Stimulated activated CD4-positive, alpha-beta T cell treated with anti-CD3 and anti-CD28 coated beads, Interleukin-2, amount 100 ng/mL, for 48 hours (primary cell): ENCODE measurements at regions not wholly inside any gene's neighbourhood (a gene's known extent, or its start where the extent isn't known, plus 50 kb on each side); places are given as distances from the start of the nearest gene placed in this dataset.
A peak's percentile ranks its signal among the peaks of the same experiment; 100 is the strongest.

Experiments
- DNase-seq, 2 donors: peaks; one replicate each; pipeline ENCODE4 v3.0.0-alpha.2; 2020

DNA sequence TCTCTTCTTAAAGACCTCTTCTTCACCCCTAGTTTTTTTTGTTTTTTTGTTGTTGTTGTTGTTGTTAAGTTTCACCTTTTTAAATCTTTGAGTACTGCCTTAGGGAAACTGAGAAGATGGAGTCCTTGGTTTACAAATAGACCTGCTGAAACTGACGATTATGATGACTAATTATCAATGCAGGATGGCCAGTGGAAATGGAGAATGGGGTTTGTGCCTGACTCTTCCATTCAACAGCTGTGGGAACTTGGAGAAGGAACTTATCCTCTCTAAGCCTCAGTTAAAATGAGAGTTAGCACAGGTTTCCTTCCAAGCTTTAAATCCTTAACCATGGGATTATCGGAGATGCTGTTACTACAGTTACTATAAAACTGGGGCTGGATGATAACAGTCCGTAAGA is 66.7 kb upstream of the PNMA1 start:
- no peak for DNase-seq

DNA sequence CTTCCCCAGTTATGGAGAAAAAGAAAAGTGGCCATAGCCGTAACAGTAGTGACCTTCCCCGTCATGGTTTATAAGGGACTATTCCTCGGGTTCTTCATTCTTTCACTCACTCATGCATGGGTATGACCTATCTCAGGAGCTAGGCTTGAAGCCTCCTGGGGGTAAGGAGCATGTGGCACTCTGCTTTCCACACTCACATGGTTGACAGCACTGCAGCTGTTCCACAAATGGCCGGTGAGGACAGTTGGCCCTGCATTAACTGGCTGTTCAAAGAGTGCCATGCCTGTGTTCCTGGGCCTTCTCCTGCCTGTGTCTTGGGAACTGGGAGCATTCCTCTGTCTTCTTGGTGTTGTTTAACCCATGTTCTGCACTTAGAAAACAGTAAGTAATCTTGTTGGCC is 66.2 kb upstream of the PNMA1 start:
- DNase-seq: no peak

- DNase-seq: no peak
Observed at GRCh38 chr14:73778736-73779135, 64.6 kb upstream of the PNMA1 start.

- DNase-seq: no peak
Observed at GRCh38 chr14:73777420-73777819, 63.2 kb upstream of the PNMA1 start.

- DNase-seq: no peak
Observed at GRCh38 chr14:73776194-73776537, 62.0 kb upstream of the PNMA1 start.

- no peak for DNase-seq
Observed at GRCh38 chr14:73775339-73776193, 61.4 kb upstream of the PNMA1 start.

- DNase-seq: no peak
Observed at GRCh38 chr14:73774671-73775070, 60.5 kb upstream of the PNMA1 start.

- no peak for DNase-seq
Observed at GRCh38 chr14:73774241-73774570, 60.0 kb upstream of the PNMA1 start.

DNA sequence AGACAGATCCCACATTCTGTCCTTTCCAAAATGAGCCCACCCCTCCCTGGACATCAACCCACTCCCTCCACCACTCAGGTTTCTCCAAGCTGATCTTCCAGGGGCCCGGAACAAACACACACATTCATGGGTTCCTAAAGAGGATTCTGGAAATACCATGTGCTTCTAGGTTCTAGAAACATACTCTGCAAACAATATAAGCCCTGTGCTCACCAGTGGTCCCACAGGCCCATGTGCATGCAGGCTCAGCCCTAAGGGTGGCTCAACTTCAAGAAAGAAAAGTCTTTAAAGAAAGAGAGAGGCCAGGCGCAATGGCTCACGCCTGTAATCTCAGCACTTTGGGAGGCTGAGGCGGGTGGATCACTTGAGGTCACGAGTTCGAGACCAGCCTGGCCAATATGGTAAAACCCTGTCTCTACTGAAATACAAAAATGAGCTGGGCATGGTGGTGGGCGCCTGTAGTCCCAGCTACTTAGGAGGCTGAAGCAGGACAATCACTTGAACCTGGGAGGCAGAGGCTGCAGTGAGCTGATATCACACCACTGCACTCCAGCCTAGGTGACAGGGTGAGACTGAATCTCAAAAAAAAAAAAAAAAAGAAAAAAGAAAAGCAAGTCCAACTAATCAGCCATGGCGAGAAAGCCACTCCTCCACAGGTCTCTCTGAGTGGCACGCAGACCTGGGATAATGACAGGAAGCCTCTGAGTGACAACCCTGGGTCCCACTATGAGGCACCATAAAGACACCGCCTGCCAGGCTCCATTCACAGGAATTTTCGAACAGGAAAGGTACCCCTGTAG is 59.5 kb upstream of the PNMA1 start:
- no peak for DNase-seq

DNA sequence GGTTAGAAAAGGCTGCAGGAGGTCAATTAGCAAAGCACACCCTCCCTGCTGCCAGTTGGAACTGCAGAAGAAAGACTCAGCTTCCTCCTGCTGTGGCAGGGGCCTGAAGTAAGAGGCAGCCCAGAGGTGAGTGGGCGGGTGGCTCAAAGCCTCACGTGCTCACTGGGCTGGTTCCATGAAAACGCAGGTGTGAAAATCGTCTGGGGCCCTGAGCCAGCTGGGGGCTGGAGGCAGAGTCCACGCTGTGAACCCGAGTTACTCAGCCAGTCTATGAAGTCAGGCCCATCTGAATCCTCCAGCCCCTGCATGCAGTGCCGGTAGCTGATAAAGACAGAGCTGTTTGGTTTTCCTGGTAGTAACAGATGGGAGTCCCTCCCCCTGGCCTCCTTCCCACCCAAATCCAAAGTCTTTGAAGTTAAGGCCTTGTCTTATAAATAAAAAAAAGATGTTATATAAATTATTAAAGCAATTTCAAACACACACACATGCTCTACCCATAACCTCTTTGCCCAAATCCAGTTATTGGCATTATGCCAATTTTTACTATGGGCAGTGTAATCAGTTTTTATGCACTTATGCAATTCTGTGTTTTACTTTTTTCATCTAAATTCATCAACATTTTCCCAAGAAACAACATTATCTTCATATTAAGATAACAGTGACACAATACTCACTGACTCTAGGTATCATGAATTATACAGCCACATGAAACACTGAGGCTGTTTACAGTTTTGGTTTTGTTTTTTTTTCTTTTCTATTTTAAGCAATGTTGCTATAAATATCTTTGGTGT is 57.9 kb upstream of the PNMA1 start:
- DNase-seq: peak in 1 of 2 donors; percentile 67

- no peak for DNase-seq
Observed at GRCh38 chr14:73770977-73771847, 57.0 kb upstream of the PNMA1 start.

DNA sequence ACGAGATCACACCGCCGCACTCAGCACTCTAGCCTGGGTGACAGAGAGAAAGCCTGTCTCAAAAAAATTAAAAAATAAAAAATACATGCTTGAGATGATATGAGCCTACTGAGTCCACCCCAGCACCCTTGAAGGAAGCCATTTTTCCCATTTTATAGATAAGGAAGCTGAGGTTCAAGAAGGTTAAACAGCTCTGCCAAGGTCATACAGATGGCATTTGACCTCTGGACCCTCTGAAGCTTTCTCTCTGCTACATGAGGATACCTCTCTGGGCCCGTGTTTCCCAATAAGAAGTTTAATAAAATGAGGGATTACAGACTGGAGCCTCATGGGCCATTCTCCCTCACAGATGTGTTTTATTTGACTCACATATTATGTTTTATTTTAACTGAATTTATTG is 53.9 kb upstream of the PNMA1 start:
- no peak for DNase-seq

GRCh38 chr14:73764406-73765280 is 50.5 kb upstream of the PNMA1 start:
- no peak for DNase-seq
